ENCODE measurements at regions not wholly inside any gene's neighbourhood (a gene's known extent, or its start where the extent isn't known, plus 50 kb on each side); places are given as distances from the start of the nearest gene placed in this dataset.
"Not testable (repeated sequence)": the region's sequence is repeated elsewhere in the genome, so short reads cannot be mapped to it uniquely, and the experiment has no call there.

DNA sequence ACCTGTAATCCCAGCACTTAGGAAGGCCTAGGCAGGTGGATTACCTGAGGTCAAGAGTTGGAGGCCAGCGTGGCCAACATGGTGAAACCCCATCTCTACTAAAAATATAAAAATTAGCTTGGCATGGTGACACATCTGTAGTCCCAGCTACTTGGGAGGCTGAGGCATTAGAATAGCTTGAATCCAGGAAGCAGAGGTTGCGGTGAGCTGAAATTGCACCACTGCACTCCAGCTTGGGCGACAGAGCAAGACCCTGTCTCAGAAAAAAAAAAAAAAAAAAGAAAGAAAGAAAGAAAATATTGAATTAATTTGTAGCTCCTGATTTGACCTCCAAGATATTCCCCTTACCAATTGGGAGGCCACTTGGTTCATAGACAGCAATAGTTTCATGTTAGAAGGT is 73.7 kb downstream of the SPIN4 start:
- not testable (repeated sequence) for H3K27me3 ChIP-seq (ENCODE audit: insufficient read depth, low read length, poor library complexity); H3K79me1 ChIP-seq (ENCODE audit: low read length); H2BK120ac ChIP-seq (ENCODE audit: low read depth, low read length); H3K4me1 ChIP-seq (ENCODE audit: control insufficient read depth, low read depth, low read length); H3K18ac ChIP-seq (ENCODE audit: low read length); H3K4me2 ChIP-seq (ENCODE audit: low read length); DNase-seq; H2BK15ac ChIP-seq (replicated peaks; ENCODE audit: low read depth); H2AK5ac ChIP-seq (ENCODE audit: low read length); H3K23ac ChIP-seq (ENCODE audit: low read length); H3K79me2 ChIP-seq (ENCODE audit: control insufficient read depth, insufficient read depth, low read length); H4K8ac ChIP-seq (ENCODE audit: low read depth, low read length); H3K4me3 ChIP-seq (ENCODE audit: low read length); H3K27ac ChIP-seq (ENCODE audit: low read depth, low read length); H3K4ac ChIP-seq (ENCODE audit: low read depth, low read length); H4K5ac ChIP-seq (ENCODE audit: low read length); H3K56ac ChIP-seq (ENCODE audit: low read length); H2BK5ac ChIP-seq (ENCODE audit: low read length); H3K9ac ChIP-seq (ENCODE audit: low read length); H3K36me3 ChIP-seq (ENCODE audit: control insufficient read depth, insufficient read depth, low read length)
- WGBS (ENCODE audit: extremely low coverage, insufficient coverage, low lambda C conversion rate) = no CpG with 5 or more reads among the region's 3 CpGs

DNA sequence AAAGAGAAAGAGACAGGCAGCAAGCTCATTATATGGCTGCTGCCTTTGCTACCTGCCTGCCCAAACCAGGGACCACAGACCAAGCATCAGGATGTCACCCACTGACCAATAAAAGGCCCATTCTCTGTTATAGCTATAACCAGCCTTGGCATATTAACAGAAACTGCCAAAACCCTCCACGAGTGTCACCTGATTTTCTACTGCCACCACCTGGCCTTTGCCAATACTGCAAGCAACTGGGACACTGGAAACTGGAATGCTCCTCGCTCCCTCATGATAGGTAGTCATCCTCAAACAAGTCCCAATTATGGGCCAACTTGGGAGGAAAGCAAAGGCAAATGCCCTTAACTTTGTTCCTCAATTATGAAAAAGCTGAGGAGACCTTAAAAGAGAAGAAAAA is 76.0 kb downstream of the SPIN4 start:
- H3K4ac ChIP-seq (ENCODE audit: low read depth, low read length) = no peak overlapping the region
- no peak overlapping the region for H2BK5ac ChIP-seq (ENCODE audit: low read length)
- H3K18ac ChIP-seq (ENCODE audit: low read length) = no peak overlapping the region
- no peak overlapping the region for H4K8ac ChIP-seq (ENCODE audit: low read depth, low read length)
- no peaks in the 10 kb centered on the region for H3K27me3 ChIP-seq (ENCODE audit: insufficient read depth, low read length, poor library complexity)
- H3K4me1 ChIP-seq (ENCODE audit: control insufficient read depth, low read depth, low read length) = no peaks in the 10 kb centered on the region
- H3K9ac ChIP-seq (ENCODE audit: low read length) = no peak overlapping the region
- DNase-seq = peak; percentile 34
- H3K79me2 ChIP-seq (ENCODE audit: control insufficient read depth, insufficient read depth, low read length) = no peaks in the 10 kb centered on the region
- H3K4me3 ChIP-seq (ENCODE audit: low read length) = no peak overlapping the region
- H3K4me2 ChIP-seq (ENCODE audit: low read length) = no peak overlapping the region
- no peaks in the 10 kb centered on the region for H3K79me1 ChIP-seq (ENCODE audit: low read length)
- H2BK120ac ChIP-seq (ENCODE audit: low read depth, low read length) = no peak overlapping the region
- H2BK15ac ChIP-seq (replicated peaks; ENCODE audit: low read depth) = no peak overlapping the region
- H3K23ac ChIP-seq (ENCODE audit: low read length) = no peak overlapping the region
- no peak overlapping the region for H2AK5ac ChIP-seq (ENCODE audit: low read length)
- H3K27ac ChIP-seq (ENCODE audit: low read depth, low read length) = no peak overlapping the region
- H3K56ac ChIP-seq (ENCODE audit: low read length) = no peak overlapping the region
- no peak overlapping the region for H4K5ac ChIP-seq (ENCODE audit: low read length)
- WGBS (ENCODE audit: extremely low coverage, insufficient coverage, low lambda C conversion rate) = no CpG with 5 or more reads among the region's 2 CpGs
- H3K36me3 ChIP-seq (ENCODE audit: control insufficient read depth, insufficient read depth, low read length) = no peaks in the 10 kb centered on the region

DNA sequence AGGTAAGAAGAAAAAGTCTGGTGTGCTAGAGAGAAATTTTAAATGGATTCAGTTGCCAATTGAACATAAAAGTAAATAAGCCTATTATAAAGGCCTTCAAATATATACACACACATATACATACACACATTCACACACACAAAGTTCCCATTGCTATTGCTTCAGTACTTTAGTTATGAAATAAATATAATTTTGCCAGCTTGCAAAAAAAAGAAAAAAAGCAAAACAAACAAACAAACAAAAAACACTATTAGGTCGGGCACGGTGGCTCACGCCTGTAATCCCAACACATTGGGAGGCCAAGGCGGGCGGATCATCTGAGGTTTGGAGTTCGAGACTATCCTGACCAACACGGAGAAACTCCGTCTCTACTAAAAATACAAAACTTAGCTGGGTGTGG is 80.3 kb downstream of the SPIN4 start:
- Histone ChIP-seq H3K4ac (ENCODE audit: low read depth, low read length) (no peak overlapping the region), H2AK5ac (ENCODE audit: low read length) (no peak overlapping the region), H3K4me1 (ENCODE audit: control insufficient read depth, low read depth, low read length) (no peaks in the 10 kb centered on the region), H3K23ac (ENCODE audit: low read length) (no peak overlapping the region), H3K27me3 (ENCODE audit: insufficient read depth, low read length, poor library complexity) (no peaks in the 10 kb centered on the region), H3K4me2 (ENCODE audit: low read length) (no peak overlapping the region), H3K36me3 (ENCODE audit: control insufficient read depth, insufficient read depth, low read length) (no peaks in the 10 kb centered on the region), H3K27ac (ENCODE audit: low read depth, low read length) (no peak overlapping the region), H3K56ac (ENCODE audit: low read length) (no peak overlapping the region), H3K9ac (ENCODE audit: low read length) (no peak overlapping the region), H3K79me1 (ENCODE audit: low read length) (no peaks in the 10 kb centered on the region), H3K4me3 (ENCODE audit: low read length) (no peak overlapping the region), H2BK5ac (ENCODE audit: low read length) (no peak overlapping the region), H2BK120ac (ENCODE audit: low read depth, low read length) (no peak overlapping the region), H3K18ac (ENCODE audit: low read length) (no peak overlapping the region), H4K8ac (ENCODE audit: low read depth, low read length) (no peak overlapping the region), H3K79me2 (ENCODE audit: control insufficient read depth, insufficient read depth, low read length) (no peaks in the 10 kb centered on the region), H2BK15ac (replicated peaks; ENCODE audit: low read depth) (no peak overlapping the region), H4K5ac (ENCODE audit: low read length) (no peak overlapping the region)
- WGBS (ENCODE audit: extremely low coverage, insufficient coverage, low lambda C conversion rate) = no CpG with 5 or more reads among the region's 8 CpGs
- no peak for DNase-seq

DNA sequence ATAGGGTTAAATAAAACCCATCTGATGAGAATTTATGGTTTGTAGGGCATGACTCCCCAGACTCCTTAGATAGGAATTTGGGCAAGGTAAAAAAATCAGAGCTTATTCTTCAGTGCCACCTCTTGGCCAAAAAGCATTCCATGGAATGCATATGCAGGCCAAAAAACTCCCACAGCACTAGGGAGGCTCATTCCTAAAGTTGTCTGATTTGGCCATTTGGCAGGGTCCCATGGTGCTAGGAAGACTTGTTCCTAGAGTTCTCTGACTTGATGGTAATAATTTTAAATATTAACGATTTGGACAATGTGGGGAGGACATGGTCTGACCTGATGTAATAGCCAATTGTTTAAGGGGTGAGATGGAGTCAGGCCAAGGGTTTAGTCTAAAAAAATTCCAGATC is 93.0 kb downstream of the SPIN4 start:
- H2BK120ac ChIP-seq (ENCODE audit: low read depth, low read length) = no peak overlapping the region
- no peak overlapping the region for H3K56ac ChIP-seq (ENCODE audit: low read length)
- no peak overlapping the region for H3K23ac ChIP-seq (ENCODE audit: low read length)
- WGBS (ENCODE audit: extremely low coverage, insufficient coverage, low lambda C conversion rate) = no CpG with 5 or more reads among the region's 1 CpG
- H2AK5ac ChIP-seq (ENCODE audit: low read length) = no peak overlapping the region
- H4K8ac ChIP-seq (ENCODE audit: low read depth, low read length) = no peak overlapping the region
- no peaks in the 10 kb centered on the region for H3K79me1 ChIP-seq (ENCODE audit: low read length)
- H3K4ac ChIP-seq (ENCODE audit: low read depth, low read length) = no peak overlapping the region
- H3K27ac ChIP-seq (ENCODE audit: low read depth, low read length) = no peak overlapping the region
- H3K36me3 ChIP-seq (ENCODE audit: control insufficient read depth, insufficient read depth, low read length) = no peaks in the 10 kb centered on the region
- no peak overlapping the region for H3K18ac ChIP-seq (ENCODE audit: low read length)
- no peak overlapping the region for H2BK15ac ChIP-seq (replicated peaks; ENCODE audit: low read depth)
- H3K79me2 ChIP-seq (ENCODE audit: control insufficient read depth, insufficient read depth, low read length) = no peaks in the 10 kb centered on the region
- H3K27me3 ChIP-seq (ENCODE audit: insufficient read depth, low read length, poor library complexity) = no peaks in the 10 kb centered on the region
- no peak overlapping the region for H3K9ac ChIP-seq (ENCODE audit: low read length)
- no peak overlapping the region for H3K4me3 ChIP-seq (ENCODE audit: low read length)
- no peak overlapping the region for H3K4me2 ChIP-seq (ENCODE audit: low read length)
- DNase-seq = no peak
- H2BK5ac ChIP-seq (ENCODE audit: low read length) = no peak overlapping the region
- H3K4me1 ChIP-seq (ENCODE audit: control insufficient read depth, low read depth, low read length) = no peaks in the 10 kb centered on the region
- no peak overlapping the region for H4K5ac ChIP-seq (ENCODE audit: low read length)

DNA sequence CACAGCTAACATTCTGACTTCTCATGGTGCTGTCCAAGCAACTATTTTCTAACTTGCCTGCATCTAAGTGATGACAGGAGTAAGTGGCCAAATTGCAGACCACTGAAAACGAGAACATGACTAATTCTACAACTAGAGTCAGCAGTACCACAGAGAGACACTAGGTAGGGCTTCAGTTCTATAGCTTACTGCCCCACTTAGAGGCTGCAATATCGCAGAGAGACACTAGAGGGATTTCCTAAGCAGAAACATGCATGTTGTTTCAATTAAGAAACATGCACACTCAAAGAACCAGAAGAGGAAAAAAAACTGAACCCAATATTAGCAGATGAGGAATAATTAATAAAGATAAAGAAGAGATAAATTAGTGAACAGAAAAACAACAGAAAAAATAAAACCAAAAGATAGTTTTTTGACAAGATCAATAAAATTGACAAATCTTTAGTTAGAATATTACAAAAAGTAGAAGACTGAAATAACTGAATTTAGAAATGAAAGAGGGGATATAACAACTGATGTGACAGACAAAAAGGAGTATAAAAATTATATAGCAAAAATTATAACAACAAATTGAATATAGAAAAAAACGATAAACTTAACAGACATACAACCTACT is 100.8 kb downstream of the SPIN4 start:
- Histone ChIP-seq H3K4ac (ENCODE audit: low read depth, low read length) (no peak overlapping the region), H3K4me3 (ENCODE audit: low read length) (no peak overlapping the region), H3K4me1 (ENCODE audit: control insufficient read depth, low read depth, low read length) (no peaks in the 10 kb centered on the region), H3K9ac (ENCODE audit: low read length) (no peak overlapping the region), H3K4me2 (ENCODE audit: low read length) (no peak overlapping the region), H2BK120ac (ENCODE audit: low read depth, low read length) (no peak overlapping the region), H3K79me2 (ENCODE audit: control insufficient read depth, insufficient read depth, low read length) (no peaks in the 10 kb centered on the region), H3K23ac (ENCODE audit: low read length) (no peak overlapping the region), H3K18ac (ENCODE audit: low read length) (no peak overlapping the region), H2AK5ac (ENCODE audit: low read length) (no peak overlapping the region), H3K36me3 (ENCODE audit: control insufficient read depth, insufficient read depth, low read length) (no peaks in the 10 kb centered on the region), H3K79me1 (ENCODE audit: low read length) (no peaks in the 10 kb centered on the region), H4K8ac (ENCODE audit: low read depth, low read length) (no peak overlapping the region), H4K5ac (ENCODE audit: low read length) (no peak overlapping the region), H3K27me3 (ENCODE audit: insufficient read depth, low read length, poor library complexity) (no peaks in the 10 kb centered on the region), H2BK5ac (ENCODE audit: low read length) (no peak overlapping the region), H3K56ac (ENCODE audit: low read length) (no peak overlapping the region), H2BK15ac (replicated peaks; ENCODE audit: low read depth) (no peak overlapping the region), H3K27ac (ENCODE audit: low read depth, low read length) (no peak overlapping the region)
- WGBS (ENCODE audit: extremely low coverage, insufficient coverage, low lambda C conversion rate) = no CpG with 5 or more reads among the region's 3 CpGs
- peak; percentile 85 for DNase-seq

DNA sequence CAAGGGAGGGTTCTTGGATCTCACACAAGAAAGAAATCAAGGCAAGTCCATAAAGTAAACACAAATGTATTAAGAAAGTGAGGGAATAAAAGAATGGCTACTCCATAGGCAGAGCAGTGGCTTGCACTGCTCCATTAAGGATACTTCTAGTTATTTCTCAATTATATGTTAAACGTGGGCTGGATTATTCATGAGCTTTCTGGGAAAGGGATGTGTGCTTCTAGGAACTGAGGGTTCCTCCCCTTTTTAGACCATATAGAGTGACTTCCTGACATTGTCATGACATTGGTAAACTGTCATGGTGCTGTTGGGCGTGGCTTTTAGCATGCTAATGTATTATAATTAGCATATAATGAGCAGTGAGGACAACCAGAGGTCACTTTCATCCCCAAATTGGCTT is 108.4 kb downstream of the SPIN4 start:
- H3K9ac ChIP-seq (ENCODE audit: low read length); H3K4me2 ChIP-seq (ENCODE audit: low read length); H3K79me1 ChIP-seq (ENCODE audit: low read length); H3K79me2 ChIP-seq (ENCODE audit: control insufficient read depth, insufficient read depth, low read length); H3K27me3 ChIP-seq (ENCODE audit: insufficient read depth, low read length, poor library complexity); DNase-seq; H2BK5ac ChIP-seq (ENCODE audit: low read length); H3K4me1 ChIP-seq (ENCODE audit: control insufficient read depth, low read depth, low read length); H2BK15ac ChIP-seq (replicated peaks; ENCODE audit: low read depth); H3K4ac ChIP-seq (ENCODE audit: low read depth, low read length); H3K56ac ChIP-seq (ENCODE audit: low read length); H2BK120ac ChIP-seq (ENCODE audit: low read depth, low read length); H4K8ac ChIP-seq (ENCODE audit: low read depth, low read length); H3K36me3 ChIP-seq (ENCODE audit: control insufficient read depth, insufficient read depth, low read length); H3K23ac ChIP-seq (ENCODE audit: low read length); H3K18ac ChIP-seq (ENCODE audit: low read length); H2AK5ac ChIP-seq (ENCODE audit: low read length); H3K4me3 ChIP-seq (ENCODE audit: low read length); H3K27ac ChIP-seq (ENCODE audit: low read depth, low read length); H4K5ac ChIP-seq (ENCODE audit: low read length): not testable (repeated sequence)
- no CpG with 5 or more reads among the region's 2 CpGs for WGBS (ENCODE audit: extremely low coverage, insufficient coverage, low lambda C conversion rate)

Data from mesendoderm (in vitro differentiated cells).